Naive thymus-derived CD4-positive, alpha-beta T cell (primary cell): ENCODE measurements at regions not wholly inside any gene's neighbourhood (a gene's known extent, or its start where the extent isn't known, plus 50 kb on each side); places are given as distances from the start of the nearest gene placed in this dataset.
A peak's percentile ranks its signal among the peaks of the same experiment; 100 is the strongest.

Source experiments
- ATAC-seq: fragments of 150-1000 bp; cut with Tn5 transposase; 2 replicates; pipeline ENCODE4 v1.10.0; 2021; ENCODE audit warnings: mild to moderate bottlenecking, moderate library complexity
- CTCF ChIA-PET: fragments of 350-600 bp; sonication (Branson Sonifier 250); formaldehyde crosslinking; loops from one replicate; lab custom pipeline; 2021; ENCODE audit warnings: antibody characterized with exemption; lab: Charles Lee
- POLR2A ChIA-PET: fragments of 350-600 bp; sonication (Branson Sonifier 250); formaldehyde crosslinking; loops from one replicate; lab custom pipeline; 2021; ENCODE audit warnings: antibody characterized with exemption, inconsistent platforms; lab: Charles Lee
- DNase-seq, 9 donors: peaks; one replicate each; pipeline versions ENCODE4 v3.0.0 to v3.0.0-alpha.2; 2020 to 2022; ENCODE audit warnings: mixed read lengths in 1 of 9
- H3K27ac ChIP-seq: one replicate; pipeline ENCODE4 v1.7.0; 2013; ENCODE audit warnings: mild to moderate bottlenecking, low read depth, low read length, moderate library complexity
- H3K27me3 ChIP-seq, 2 donors: one replicate each; pipeline ENCODE4 v1.7.0; 2013; ENCODE audit warnings: low read length in 2 of 2, mild to moderate bottlenecking in 2 of 2, moderate library complexity in 2 of 2; ENCODE audit not compliant: control insufficient read depth in 2 of 2, insufficient read depth in 2 of 2
- H3K36me3 ChIP-seq, 3 experiments: 1 replicate in 2 of 3; 2 replicates in 1 of 3; pipeline ENCODE4 v1.7.0; 2013; ENCODE audit warnings: low read length in 3 of 3, mild to moderate bottlenecking in 3 of 3, moderate library complexity in 1 of 3; ENCODE audit not compliant: insufficient read depth in 3 of 3, control insufficient read depth in 2 of 3
- H3K4me1 ChIP-seq, 2 donors: one replicate each; pipeline ENCODE4 v1.7.0; 2013; ENCODE audit warnings: low read length in 2 of 2, mild to moderate bottlenecking in 2 of 2, moderate library complexity in 1 of 2; ENCODE audit not compliant: control insufficient read depth in 2 of 2, insufficient read depth in 2 of 2
- H3K4me3 ChIP-seq: 2 replicates; pipeline ENCODE4 v1.7.0; 2013; ENCODE audit warnings: mild to moderate bottlenecking, low read length
- H3K9me3 ChIP-seq, 3 experiments: 1 replicate in 2 of 3; 2 replicates in 1 of 3; pipeline ENCODE4 v1.7.0; 2013; ENCODE audit warnings: low read length in 3 of 3; ENCODE audit not compliant: control insufficient read depth in 2 of 3
- H3K27ac Mint-ChIP-seq, 9 donors: one replicate each; pipeline ENCODE4 v1.8.0; 2020 to 2022; ENCODE audit warnings: mixed read lengths in 9 of 9, mild to moderate bottlenecking in 8 of 9, moderate library complexity in 5 of 9, inconsistent platforms in 2 of 9
- H3K27me3 Mint-ChIP-seq, 5 donors: one replicate each; pipeline ENCODE4 v1.8.0; 2021 to 2022; ENCODE audit warnings: mixed read lengths in 5 of 5, mild to moderate bottlenecking in 1 of 5
- H3K36me3 Mint-ChIP-seq, 5 donors: one replicate each; pipeline ENCODE4 v1.8.0; 2020 to 2022; ENCODE audit warnings: mixed read lengths in 5 of 5, mild to moderate bottlenecking in 3 of 5, inconsistent platforms in 1 of 5
- H3K4me1 Mint-ChIP-seq, 7 donors: one replicate each; pipeline ENCODE4 v1.8.0; 2020 to 2022; ENCODE audit warnings: mixed read lengths in 7 of 7, mild to moderate bottlenecking in 3 of 7, inconsistent platforms in 1 of 7
- H3K4me3 Mint-ChIP-seq, 10 donors: one replicate each; pipeline ENCODE4 v1.8.0; 2020 to 2022; ENCODE audit warnings: mild to moderate bottlenecking in 10 of 10, mixed read lengths in 10 of 10, moderate library complexity in 6 of 10, inconsistent platforms in 2 of 10
- H3K9me3 Mint-ChIP-seq, 11 donors: one replicate each; pipeline ENCODE4 v1.8.0; 2020 to 2022; ENCODE audit warnings: mixed read lengths in 11 of 11, mild to moderate bottlenecking in 4 of 11, inconsistent platforms in 1 of 11, moderate library complexity in 1 of 11
- intact Hi-C, 2 donors: fragments of 100-400 bp; cut with micrococcal nuclease; formaldehyde crosslinking; loops; one replicate each; pipeline ENCODE4 v1.15.1; 2023

GRCh38 chr15:26075770-26076169, 212.6 kb upstream of the ATP10A start:
- peaks cover 0 to 5% (median 0%) of the 10 kb centered on the region in 11 donors for H3K9me3 Mint-ChIP-seq
- no peaks in the 10 kb centered on the region for H3K36me3 ChIP-seq
- peaks cover 0 to 36% (median 20%) of the 10 kb centered on the region in 7 donors for H3K4me1 Mint-ChIP-seq
- H3K4me3 Mint-ChIP-seq = no peak overlapping the region
- H3K4me3 ChIP-seq = no peak overlapping the region
- H3K9me3 ChIP-seq = no peaks in the 10 kb centered on the region
- DNase-seq = no peak
- peaks cover 2 to 26% (median 17%) of the 10 kb centered on the region in 5 donors for H3K27me3 Mint-ChIP-seq
- intact Hi-C loops = no loop called here
- H3K36me3 Mint-ChIP-seq = peaks cover 0 to 5% (median 0%) of the 10 kb centered on the region in 5 donors
- H3K4me1 ChIP-seq = peaks cover 0 to 3% of the 10 kb centered on the region in 2 donors
- POLR2A ChIA-PET = no interaction called here
- CTCF ChIA-PET = no interaction called here
- no peak for ATAC-seq
- no peak overlapping the region for H3K27ac Mint-ChIP-seq
- no peaks in the 10 kb centered on the region for H3K27me3 ChIP-seq
- H3K27ac ChIP-seq = no peak overlapping the region

GRCh38 chr15:26073430-26074333, 210.6 kb upstream of the ATP10A start:
- Mint-ChIP-seq H3K36me3 (peaks cover 0 to 5% (median 0%) of the 10 kb centered on the region in 5 donors), H3K27ac (no peak overlapping the region), H3K27me3 (peaks cover 3 to 33% (median 20%) of the 10 kb centered on the region in 5 donors), H3K4me3 (no peak overlapping the region), H3K9me3 (peaks cover 0 to 5% (median 0%) of the 10 kb centered on the region in 11 donors), H3K4me1 (peaks cover 0 to 16% (median 3%) of the 10 kb centered on the region in 7 donors)
- peak; percentile 22 for ATAC-seq
- DNase-seq = no peak
- ChIA-PET CTCF (no interaction called here), POLR2A (no interaction called here)
- Histone ChIP-seq H3K9me3 (no peaks in the 10 kb centered on the region), H3K4me1 (no peaks in the 10 kb centered on the region), H3K27me3 (no peaks in the 10 kb centered on the region), H3K4me3 (no peak overlapping the region), H3K27ac (no peak overlapping the region), H3K36me3 (no peaks in the 10 kb centered on the region)
- intact Hi-C loops = no loop called here

DNA sequence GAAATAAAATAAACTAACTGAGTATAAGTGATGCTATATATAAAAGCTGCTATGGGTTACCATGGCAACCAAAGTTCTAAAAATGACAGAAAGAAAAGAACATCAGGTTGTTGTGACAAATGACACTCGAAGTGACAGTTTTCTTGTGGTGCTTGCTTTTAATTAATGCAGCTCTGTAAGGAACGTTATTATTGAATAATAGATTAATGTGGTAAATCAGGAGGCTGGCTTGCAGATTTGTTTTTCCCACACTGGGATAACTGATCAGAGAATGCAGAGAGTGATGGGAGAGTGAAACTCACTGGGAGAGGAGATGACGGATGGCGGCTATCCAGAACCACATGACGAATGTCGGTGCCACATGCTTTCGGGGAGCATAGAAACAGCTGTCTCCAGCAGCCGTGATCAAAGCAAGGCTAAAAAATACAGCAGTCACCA, 207.0 kb upstream of the ATP10A start:
- peak overlapping the region in 1 of 9 donors; percentile 21 for H3K27ac Mint-ChIP-seq
- no peaks in the 10 kb centered on the region for H3K9me3 ChIP-seq
- no peaks in the 10 kb centered on the region for H3K36me3 ChIP-seq
- H3K27me3 Mint-ChIP-seq = peaks cover 19 to 33% (median 22%) of the 10 kb centered on the region in 5 donors
- H3K4me1 Mint-ChIP-seq = no peaks in the 10 kb centered on the region
- H3K36me3 Mint-ChIP-seq = peaks cover 0 to 5% (median 0%) of the 10 kb centered on the region in 5 donors
- H3K4me3 ChIP-seq = no peak overlapping the region
- H3K27ac ChIP-seq = no peak overlapping the region
- CTCF ChIA-PET = no interaction called here
- intact Hi-C loops = no loop called here
- POLR2A ChIA-PET = interaction anchor here (1.0 kb wide), 1 partner anchor 10 kb away, joined by 3 read pairs; no protein-coding TSS in a partner anchor
- no peak for DNase-seq
- no peak overlapping the region for H3K4me3 Mint-ChIP-seq
- no peaks in the 10 kb centered on the region for H3K4me1 ChIP-seq
- no peaks in the 10 kb centered on the region for H3K27me3 ChIP-seq
- no peak for ATAC-seq
- peaks cover 0 to 5% (median 0%) of the 10 kb centered on the region in 11 donors for H3K9me3 Mint-ChIP-seq

DNA sequence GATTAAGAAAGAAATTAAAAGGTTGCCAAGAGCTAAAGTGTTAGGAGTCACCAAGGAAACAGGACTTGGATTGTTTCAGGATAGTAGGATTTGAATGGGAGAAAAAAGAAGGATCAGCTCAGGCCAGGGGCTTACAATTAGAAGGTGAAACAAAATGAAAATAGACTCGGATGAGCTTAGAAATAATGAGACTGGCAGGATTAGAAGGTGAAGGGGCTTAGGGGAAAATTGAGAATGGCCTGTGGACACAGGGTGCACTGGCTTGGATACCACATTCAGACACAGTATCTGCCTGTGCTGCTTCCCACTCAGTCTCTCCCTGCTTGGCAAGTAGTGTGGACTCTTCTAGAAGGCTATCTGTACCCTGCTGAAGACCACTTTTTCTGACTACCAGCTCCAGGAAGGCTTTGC, 206.1 kb upstream of the ATP10A start:
- Mint-ChIP-seq H3K4me3 (no peak overlapping the region), H3K36me3 (peaks cover 0 to 5% (median 0%) of the 10 kb centered on the region in 5 donors), H3K9me3 (peaks cover 0 to 5% (median 0%) of the 10 kb centered on the region in 11 donors), H3K4me1 (no peaks in the 10 kb centered on the region), H3K27me3 (peaks cover 19 to 33% (median 22%) of the 10 kb centered on the region in 5 donors), H3K27ac (no peak overlapping the region)
- Histone ChIP-seq H3K36me3 (no peaks in the 10 kb centered on the region), H3K27me3 (no peaks in the 10 kb centered on the region), H3K4me3 (no peak overlapping the region), H3K9me3 (no peaks in the 10 kb centered on the region), H3K4me1 (no peaks in the 10 kb centered on the region), H3K27ac (no peak overlapping the region)
- CTCF ChIA-PET = interaction anchor here (1.1 kb wide), 1 partner anchor 105 kb away, joined by 3 read pairs; no protein-coding TSS in a partner anchor
- ATAC-seq (no peak), DNase-seq (no peak)
- intact Hi-C loops = no loop called here
- POLR2A ChIA-PET = interaction anchor here (1.0 kb wide), 1 partner anchor 11 kb away, joined by 3 read pairs; no protein-coding TSS in a partner anchor

DNA sequence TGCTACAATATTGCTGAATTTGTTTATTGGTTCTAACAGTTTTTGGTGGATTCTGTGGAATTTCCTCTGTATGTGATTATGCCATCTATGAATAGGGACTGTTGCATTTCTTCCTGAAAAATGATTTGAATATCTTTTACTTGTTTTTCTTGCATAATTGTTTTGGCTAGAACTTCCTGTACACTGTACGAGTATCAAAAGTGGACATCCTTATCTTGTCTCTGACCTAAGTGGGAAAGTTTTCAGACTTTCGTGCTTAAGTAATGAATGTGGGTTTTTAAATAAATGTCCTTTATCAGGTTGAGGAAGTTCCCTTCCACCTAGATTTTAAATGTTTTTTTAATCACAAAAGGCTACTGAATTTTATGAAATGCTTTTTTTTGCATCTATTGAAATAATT, 203.8 kb upstream of the ATP10A start:
- ATAC-seq = no peak
- H3K27ac ChIP-seq = no peak overlapping the region
- Mint-ChIP-seq H3K27me3 (peaks cover 11 to 22% (median 18%) of the 10 kb centered on the region in 5 donors), H3K4me1 (no peaks in the 10 kb centered on the region), H3K36me3 (no peaks in the 10 kb centered on the region), H3K4me3 (no peak overlapping the region), H3K9me3 (peaks cover 0 to 5% (median 0%) of the 10 kb centered on the region in 11 donors), H3K27ac (no peak overlapping the region)
- no peak overlapping the region for H3K4me3 ChIP-seq
- no peaks in the 10 kb centered on the region for H3K36me3 ChIP-seq
- no peak for DNase-seq
- H3K27me3 ChIP-seq = no peaks in the 10 kb centered on the region
- no peaks in the 10 kb centered on the region for H3K4me1 ChIP-seq
- H3K9me3 ChIP-seq = no peaks in the 10 kb centered on the region
- POLR2A ChIA-PET = no interaction called here
- intact Hi-C loops = no loop called here
- CTCF ChIA-PET = no interaction called here

DNA sequence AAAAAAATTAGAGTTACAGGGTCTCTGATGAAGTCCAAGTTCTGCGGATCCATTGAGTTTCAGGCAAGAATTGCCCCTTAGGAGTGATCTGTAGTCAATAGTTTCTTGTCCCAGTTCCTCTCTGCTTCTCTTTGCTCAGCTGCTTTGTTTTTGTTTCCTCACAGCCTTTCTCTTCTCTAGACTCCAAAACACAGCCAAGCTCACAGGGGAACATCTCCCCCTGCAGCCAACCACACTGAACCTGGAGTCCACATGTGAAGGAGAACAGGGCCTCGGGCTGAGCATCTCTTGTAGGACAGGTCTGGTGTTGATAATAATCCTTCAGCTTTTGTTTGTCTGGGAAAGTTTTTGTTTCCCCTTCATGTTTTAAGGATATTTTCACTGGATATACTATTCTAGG, 202.6 kb upstream of the ATP10A start:
- no peak overlapping the region for H3K4me3 Mint-ChIP-seq

More for the DNA sequence above, 202.6 kb upstream of the ATP10A start:
- Mint-ChIP-seq H3K9me3 (peaks cover 0 to 2% (median 0%) of the 10 kb centered on the region in 11 donors), H3K27me3 (peaks cover 8 to 18% (median 10%) of the 10 kb centered on the region in 5 donors), H3K27ac (no peak overlapping the region), H3K4me1 (no peaks in the 10 kb centered on the region), H3K36me3 (no peaks in the 10 kb centered on the region)
- no peaks in the 10 kb centered on the region for H3K36me3 ChIP-seq
- CTCF ChIA-PET = no interaction called here
- intact Hi-C loops = no loop called here
- no peaks in the 10 kb centered on the region for H3K9me3 ChIP-seq
- DNase-seq = no peak
- no peak for ATAC-seq
- H3K27me3 ChIP-seq = no peaks in the 10 kb centered on the region
- no peak overlapping the region for H3K27ac ChIP-seq
- H3K4me3 ChIP-seq = no peak overlapping the region
- POLR2A ChIA-PET = no interaction called here
- H3K4me1 ChIP-seq = no peaks in the 10 kb centered on the region
